Immature natural killer cell (primary cell): ENCODE measurements at regions not wholly inside any gene's neighbourhood (a gene's known extent, or its start where the extent isn't known, plus 50 kb on each side); places are given as distances from the start of the nearest gene placed in this dataset.

ENCODE experiments used
- DNase-seq, 3 donors: peaks; one replicate each; pipeline ENCODE4 v3.0.0; 2022; ENCODE audit warnings: mixed read lengths in 1 of 3
- H3K27ac Mint-ChIP-seq, 6 donors: one replicate each; pipeline ENCODE4 v1.8.0; 2020; ENCODE audit warnings: mixed read lengths in 6 of 6, mild to moderate bottlenecking in 5 of 6, inconsistent platforms in 4 of 6, moderate library complexity in 3 of 6
- H3K27me3 Mint-ChIP-seq, 3 donors: one replicate each; pipeline ENCODE4 v1.8.0; 2020 to 2021; ENCODE audit warnings: low read depth in 3 of 3, mild to moderate bottlenecking in 3 of 3, mixed read lengths in 3 of 3, moderate library complexity in 3 of 3, inconsistent platforms in 1 of 3
- H3K36me3 Mint-ChIP-seq, 3 donors: one replicate each; pipeline ENCODE4 v1.8.0; 2020; ENCODE audit warnings: mixed read lengths in 3 of 3, inconsistent platforms in 2 of 3, mild to moderate bottlenecking in 2 of 3
- H3K4me1 Mint-ChIP-seq, 2 donors: one replicate each; pipeline ENCODE4 v1.8.0; 2020; ENCODE audit warnings: inconsistent platforms in 2 of 2, mild to moderate bottlenecking in 2 of 2, mixed read lengths in 2 of 2, moderate library complexity in 1 of 2
- H3K4me3 Mint-ChIP-seq, 5 donors: one replicate each; pipeline ENCODE4 v1.8.0; 2020; ENCODE audit warnings: mild to moderate bottlenecking in 5 of 5, mixed read lengths in 5 of 5, inconsistent platforms in 3 of 5, moderate library complexity in 3 of 5
- H3K9me3 Mint-ChIP-seq, 6 donors: one replicate each; pipeline ENCODE4 v1.8.0; 2020; ENCODE audit warnings: mild to moderate bottlenecking in 6 of 6, mixed read lengths in 6 of 6, inconsistent platforms in 4 of 6, moderate library complexity in 3 of 6

- Mint-ChIP-seq H3K4me1 (no peaks in the 10 kb centered on the region), H3K27ac (no peak overlapping the region), H3K27me3 (peaks cover 0 to 2% (median 1%) of the 10 kb centered on the region in 3 donors), H3K36me3 (no peaks in the 10 kb centered on the region), H3K9me3 (peaks cover 0 to 4% (median 0%) of the 10 kb centered on the region in 6 donors), H3K4me3 (no peak overlapping the region)
- no peak for DNase-seq
Measured at GRCh38 chr5:2675548-2675947, 75.9 kb downstream of the IRX2 start.

- Mint-ChIP-seq H3K36me3 (no peaks in the 10 kb centered on the region), H3K4me1 (no peaks in the 10 kb centered on the region), H3K27ac (no peak overlapping the region), H3K4me3 (no peak overlapping the region), H3K27me3 (peaks cover 0 to 2% (median 1%) of the 10 kb centered on the region in 3 donors), H3K9me3 (peaks cover 0 to 4% (median 0%) of the 10 kb centered on the region in 6 donors)
- DNase-seq = no peak
Measured at GRCh38 chr5:2674456-2674855, 77.0 kb downstream of the IRX2 start.

GRCh38 chr5:2670940-2671339 is 80.5 kb downstream of the IRX2 start:
- Mint-ChIP-seq H3K4me3 (no peak overlapping the region), H3K27ac (no peak overlapping the region), H3K27me3 (peaks cover 0 to 1% (median under 1%) of the 10 kb centered on the region in 3 donors), H3K9me3 (peaks cover 0 to 2% (median 0%) of the 10 kb centered on the region in 6 donors), H3K4me1 (no peaks in the 10 kb centered on the region), H3K36me3 (no peaks in the 10 kb centered on the region)
- DNase-seq = no peak

- Mint-ChIP-seq H3K9me3 (no peaks in the 10 kb centered on the region), H3K4me1 (no peaks in the 10 kb centered on the region), H3K27ac (no peak overlapping the region), H3K4me3 (no peak overlapping the region), H3K27me3 (peaks cover 0 to 1% (median 0%) of the 10 kb centered on the region in 3 donors), H3K36me3 (no peaks in the 10 kb centered on the region)
- DNase-seq = no peak
Measured at GRCh38 chr5:2669913-2670312, 81.6 kb downstream of the IRX2 start.

- Mint-ChIP-seq H3K36me3 (no peaks in the 10 kb centered on the region), H3K9me3 (peaks cover 0 to 3% (median 0%) of the 10 kb centered on the region in 6 donors), H3K27me3 (peaks cover 0 to 1% (median 0%) of the 10 kb centered on the region in 3 donors), H3K27ac (no peak overlapping the region), H3K4me1 (no peaks in the 10 kb centered on the region), H3K4me3 (no peak overlapping the region)
- no peak for DNase-seq
Measured at GRCh38 chr5:2669259-2669658, 82.2 kb downstream of the IRX2 start.

- Mint-ChIP-seq H3K4me1 (no peaks in the 10 kb centered on the region), H3K4me3 (no peak overlapping the region), H3K36me3 (no peaks in the 10 kb centered on the region), H3K9me3 (peaks cover 0 to 3% (median 0%) of the 10 kb centered on the region in 6 donors), H3K27me3 (peaks cover 0 to 3% (median 0%) of the 10 kb centered on the region in 3 donors), H3K27ac (no peak overlapping the region)
- no peak for DNase-seq
Measured at GRCh38 chr5:2666081-2666480, 85.4 kb downstream of the IRX2 start.

GRCh38 chr5:2663489-2663888 is 88.0 kb downstream of the IRX2 start:
- H3K4me3 Mint-ChIP-seq = no peak overlapping the region
- no peak for DNase-seq
- no peaks in the 10 kb centered on the region for H3K36me3 Mint-ChIP-seq
- peaks cover 0 to 3% (median 0%) of the 10 kb centered on the region in 3 donors for H3K27me3 Mint-ChIP-seq
- H3K9me3 Mint-ChIP-seq = peaks cover 0 to 6% (median 0%) of the 10 kb centered on the region in 6 donors
- H3K27ac Mint-ChIP-seq = no peak overlapping the region
- H3K4me1 Mint-ChIP-seq = no peaks in the 10 kb centered on the region

GRCh38 chr5:2660315-2660714 is 91.2 kb downstream of the IRX2 start:
- Mint-ChIP-seq H3K9me3 (peaks cover 0 to 7% (median 0%) of the 10 kb centered on the region in 6 donors), H3K4me3 (no peak overlapping the region), H3K36me3 (no peaks in the 10 kb centered on the region), H3K27ac (no peak overlapping the region), H3K27me3 (peaks cover 0 to 3% (median 0%) of the 10 kb centered on the region in 3 donors), H3K4me1 (no peaks in the 10 kb centered on the region)
- DNase-seq = no peak

- peaks cover 0 to 6% (median 0%) of the 10 kb centered on the region in 6 donors for H3K9me3 Mint-ChIP-seq
- no peak overlapping the region for H3K27ac Mint-ChIP-seq
- H3K27me3 Mint-ChIP-seq = peaks cover 0 to 6% (median 0%) of the 10 kb centered on the region in 3 donors
- H3K4me3 Mint-ChIP-seq = no peak overlapping the region
- H3K36me3 Mint-ChIP-seq = no peaks in the 10 kb centered on the region
- H3K4me1 Mint-ChIP-seq = no peaks in the 10 kb centered on the region
- no peak for DNase-seq
Measured at GRCh38 chr5:2658881-2659470, 92.5 kb downstream of the IRX2 start.

- no peak for DNase-seq
- no peak overlapping the region for H3K4me3 Mint-ChIP-seq
- peaks cover 0 to 6% (median 0%) of the 10 kb centered on the region in 3 donors for H3K27me3 Mint-ChIP-seq
- peaks cover 0 to 6% (median 0%) of the 10 kb centered on the region in 6 donors for H3K9me3 Mint-ChIP-seq
- H3K4me1 Mint-ChIP-seq = no peaks in the 10 kb centered on the region
- no peaks in the 10 kb centered on the region for H3K36me3 Mint-ChIP-seq
- H3K27ac Mint-ChIP-seq = no peak overlapping the region
Measured at GRCh38 chr5:2658447-2658846, 93.0 kb downstream of the IRX2 start.

- Mint-ChIP-seq H3K4me1 (no peaks in the 10 kb centered on the region), H3K4me3 (no peak overlapping the region), H3K27me3 (peaks cover 0 to 6% (median 0%) of the 10 kb centered on the region in 3 donors), H3K27ac (no peak overlapping the region), H3K9me3 (peaks cover 0 to 6% (median 0%) of the 10 kb centered on the region in 6 donors), H3K36me3 (no peaks in the 10 kb centered on the region)
- DNase-seq = no peak
Measured at GRCh38 chr5:2657151-2657550, 94.3 kb downstream of the IRX2 start.

- Mint-ChIP-seq H3K9me3 (peaks cover 0 to 6% (median 0%) of the 10 kb centered on the region in 6 donors), H3K36me3 (no peaks in the 10 kb centered on the region), H3K4me1 (no peaks in the 10 kb centered on the region), H3K27ac (no peak overlapping the region), H3K4me3 (no peak overlapping the region), H3K27me3 (peaks cover 0 to 6% (median 0%) of the 10 kb centered on the region in 3 donors)
- no peak for DNase-seq
Measured at GRCh38 chr5:2656206-2656605, 95.3 kb downstream of the IRX2 start.

GRCh38 chr5:2653991-2654390 is 97.5 kb downstream of the IRX2 start:
- H3K27ac Mint-ChIP-seq = no peak overlapping the region
- no peak overlapping the region for H3K4me3 Mint-ChIP-seq
- no peaks in the 10 kb centered on the region for H3K4me1 Mint-ChIP-seq
- H3K9me3 Mint-ChIP-seq = peaks cover 0 to 8% (median 0%) of the 10 kb centered on the region in 6 donors
- DNase-seq = no peak
- H3K36me3 Mint-ChIP-seq = no peaks in the 10 kb centered on the region
- peaks cover 0 to 6% (median 0%) of the 10 kb centered on the region in 3 donors for H3K27me3 Mint-ChIP-seq

- H3K27me3 Mint-ChIP-seq = peaks cover 0 to 6% (median 3%) of the 10 kb centered on the region in 3 donors
- no peaks in the 10 kb centered on the region for H3K4me1 Mint-ChIP-seq
- DNase-seq = no peak
- H3K27ac Mint-ChIP-seq = no peak overlapping the region
- no peaks in the 10 kb centered on the region for H3K36me3 Mint-ChIP-seq
- H3K4me3 Mint-ChIP-seq = no peak overlapping the region
- H3K9me3 Mint-ChIP-seq = peaks cover 0 to 4% (median under 1%) of the 10 kb centered on the region in 6 donors
Measured at GRCh38 chr5:2651116-2651515, 100.4 kb downstream of the IRX2 start.
